ENCODE measurements at regions not wholly inside any gene's neighbourhood (a gene's known extent, or its start where the extent isn't known, plus 50 kb on each side); places are given as distances from the start of the nearest gene placed in this dataset.

DNA sequence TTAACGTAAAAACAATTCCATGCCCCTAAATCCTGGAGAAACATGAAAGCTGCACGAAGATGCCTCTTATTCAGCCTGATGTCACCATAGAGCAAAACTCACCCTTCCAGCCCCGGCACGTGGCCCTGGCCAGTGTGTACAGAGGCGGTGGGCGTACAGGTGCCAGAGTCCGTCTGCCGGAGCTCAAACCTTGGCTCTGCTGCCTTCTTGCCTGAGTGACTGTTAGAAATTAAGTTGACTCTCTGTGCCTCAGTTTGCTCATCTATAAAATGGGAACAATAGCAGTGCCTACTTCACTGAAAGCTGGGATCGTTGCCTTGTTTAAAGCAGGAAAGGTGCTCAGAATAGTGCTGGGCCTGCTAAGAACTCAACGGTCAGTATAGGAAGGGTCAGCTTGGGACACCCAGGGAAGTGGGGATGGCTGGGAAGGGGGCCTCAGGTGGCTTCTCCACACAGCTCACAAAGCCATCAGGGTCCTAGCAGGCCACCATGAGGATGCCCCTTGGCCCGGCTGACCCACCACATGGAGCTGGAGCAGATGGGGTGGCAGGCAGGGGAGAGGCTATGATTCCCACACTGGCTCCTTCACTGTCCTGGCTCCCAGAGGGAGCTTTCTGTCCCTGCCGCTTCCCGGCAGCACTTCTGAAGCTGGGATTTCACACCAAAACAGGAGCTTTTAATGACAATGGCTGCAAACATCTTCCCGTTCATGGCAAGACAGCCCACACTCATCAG, 237.2 kb downstream of the NPHP4 start (continued):
- TF ChIP-seq, protein P1, sequence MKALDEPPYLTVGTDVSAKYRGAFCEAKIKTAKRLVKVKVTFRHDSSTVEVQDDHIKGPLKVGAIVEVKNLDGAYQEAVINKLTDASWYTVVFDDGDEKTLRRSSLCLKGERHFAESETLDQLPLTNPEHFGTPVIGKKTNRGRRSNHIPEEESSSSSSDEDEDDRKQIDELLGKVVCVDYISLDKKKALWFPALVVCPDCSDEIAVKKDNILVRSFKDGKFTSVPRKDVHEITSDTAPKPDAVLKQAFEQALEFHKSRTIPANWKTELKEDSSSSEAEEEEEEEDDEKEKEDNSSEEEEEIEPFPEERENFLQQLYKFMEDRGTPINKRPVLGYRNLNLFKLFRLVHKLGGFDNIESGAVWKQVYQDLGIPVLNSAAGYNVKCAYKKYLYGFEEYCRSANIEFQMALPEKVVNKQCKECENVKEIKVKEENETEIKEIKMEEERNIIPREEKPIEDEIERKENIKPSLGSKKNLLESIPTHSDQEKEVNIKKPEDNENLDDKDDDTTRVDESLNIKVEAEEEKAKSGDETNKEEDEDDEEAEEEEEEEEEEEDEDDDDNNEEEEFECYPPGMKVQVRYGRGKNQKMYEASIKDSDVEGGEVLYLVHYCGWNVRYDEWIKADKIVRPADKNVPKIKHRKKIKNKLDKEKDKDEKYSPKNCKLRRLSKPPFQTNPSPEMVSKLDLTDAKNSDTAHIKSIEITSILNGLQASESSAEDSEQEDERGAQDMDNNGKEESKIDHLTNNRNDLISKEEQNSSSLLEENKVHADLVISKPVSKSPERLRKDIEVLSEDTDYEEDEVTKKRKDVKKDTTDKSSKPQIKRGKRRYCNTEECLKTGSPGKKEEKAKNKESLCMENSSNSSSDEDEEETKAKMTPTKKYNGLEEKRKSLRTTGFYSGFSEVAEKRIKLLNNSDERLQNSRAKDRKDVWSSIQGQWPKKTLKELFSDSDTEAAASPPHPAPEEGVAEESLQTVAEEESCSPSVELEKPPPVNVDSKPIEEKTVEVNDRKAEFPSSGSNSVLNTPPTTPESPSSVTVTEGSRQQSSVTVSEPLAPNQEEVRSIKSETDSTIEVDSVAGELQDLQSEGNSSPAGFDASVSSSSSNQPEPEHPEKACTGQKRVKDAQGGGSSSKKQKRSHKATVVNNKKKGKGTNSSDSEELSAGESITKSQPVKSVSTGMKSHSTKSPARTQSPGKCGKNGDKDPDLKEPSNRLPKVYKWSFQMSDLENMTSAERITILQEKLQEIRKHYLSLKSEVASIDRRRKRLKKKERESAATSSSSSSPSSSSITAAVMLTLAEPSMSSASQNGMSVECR (CRISPR knock-in tag; IDR thresholded peaks at IDR 0.05; ENCODE audit: borderline replicate concordance): no peak
- no peak for TF ChIP-seq ZNF138 (CRISPR knock-in tag; conservative IDR thresholded peaks at IDR 0.05)
- TF ChIP-seq, protein P2, sequence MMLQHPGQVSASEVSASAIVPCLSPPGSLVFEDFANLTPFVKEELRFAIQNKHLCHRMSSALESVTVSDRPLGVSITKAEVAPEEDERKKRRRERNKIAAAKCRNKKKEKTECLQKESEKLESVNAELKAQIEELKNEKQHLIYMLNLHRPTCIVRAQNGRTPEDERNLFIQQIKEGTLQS (CRISPR knock-in tag; conservative IDR thresholded peaks at IDR 0.05): no peak
- TF ChIP-seq, protein P3, sequence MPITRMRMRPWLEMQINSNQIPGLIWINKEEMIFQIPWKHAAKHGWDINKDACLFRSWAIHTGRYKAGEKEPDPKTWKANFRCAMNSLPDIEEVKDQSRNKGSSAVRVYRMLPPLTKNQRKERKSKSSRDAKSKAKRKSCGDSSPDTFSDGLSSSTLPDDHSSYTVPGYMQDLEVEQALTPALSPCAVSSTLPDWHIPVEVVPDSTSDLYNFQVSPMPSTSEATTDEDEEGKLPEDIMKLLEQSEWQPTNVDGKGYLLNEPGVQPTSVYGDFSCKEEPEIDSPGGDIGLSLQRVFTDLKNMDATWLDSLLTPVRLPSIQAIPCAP (CRISPR knock-in tag; IDR thresholded peaks at IDR 0.05): no peak

DNA sequence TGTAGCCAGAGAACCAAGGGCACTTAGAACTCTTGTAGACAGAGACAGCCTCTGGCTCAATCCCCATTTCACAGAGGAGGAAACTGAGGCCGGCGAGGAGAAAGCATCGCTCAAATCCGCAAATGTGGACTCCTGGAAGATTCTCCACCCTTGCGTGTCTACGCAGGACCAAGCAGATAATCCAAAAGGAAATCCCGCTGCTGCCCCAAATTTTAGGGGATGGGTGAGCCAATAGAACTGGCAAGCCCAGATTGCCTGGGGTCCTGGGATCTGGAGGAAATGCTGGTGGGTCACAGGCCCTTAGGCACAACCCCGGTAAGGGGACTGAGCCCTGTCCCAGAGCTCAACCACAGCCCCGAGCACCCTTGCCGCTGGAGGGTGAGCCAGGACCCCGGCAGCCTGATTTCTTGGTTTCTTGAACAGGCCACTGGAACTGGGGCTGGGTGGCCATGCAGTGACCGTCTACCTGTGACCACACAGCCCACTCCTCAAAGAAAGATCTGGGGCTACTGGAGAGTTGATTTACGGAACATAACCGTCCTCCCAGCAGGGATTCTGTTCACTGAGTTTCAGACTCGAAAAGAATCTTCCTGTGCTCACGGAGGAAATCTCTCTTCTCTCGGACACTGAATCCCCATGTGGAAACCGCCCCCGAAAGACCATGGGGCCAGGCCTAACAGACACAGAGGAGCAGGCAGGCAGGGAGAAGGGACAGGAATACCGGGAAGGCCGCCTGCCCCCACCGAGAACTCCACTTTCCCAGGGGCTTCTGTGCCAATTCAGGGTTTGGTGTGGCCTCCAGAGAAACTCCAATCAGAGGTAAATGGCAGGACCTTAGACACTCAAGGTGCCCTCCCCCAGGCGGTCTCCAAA, 238.4 kb downstream of the NPHP4 start:
- ChIA-PET POLR2A (no interaction called here), CTCF (interaction anchor here (0.8 to 2.1 kb wide), 2 partner anchors 8 to 78 kb away, joined by 3 to 21 read pairs; no protein-coding TSS in a partner anchor)
- Mint-ChIP-seq H3K4me1 (peaks cover 39% of the 10 kb centered on the region), H3K4me3 (no peak overlapping the region), H3K27me3 (ENCODE audit: low read depth) (peaks cover 3% of the 10 kb centered on the region; the same call in 1 of the 2 replicates), H3K36me3 (no peaks in the 10 kb centered on the region), H3K27ac (no peak overlapping the region; the same call in 1 of the 2 replicates), H3K9me3 (no peaks in the 10 kb centered on the region)
- TF ChIP-seq, protein P4, sequence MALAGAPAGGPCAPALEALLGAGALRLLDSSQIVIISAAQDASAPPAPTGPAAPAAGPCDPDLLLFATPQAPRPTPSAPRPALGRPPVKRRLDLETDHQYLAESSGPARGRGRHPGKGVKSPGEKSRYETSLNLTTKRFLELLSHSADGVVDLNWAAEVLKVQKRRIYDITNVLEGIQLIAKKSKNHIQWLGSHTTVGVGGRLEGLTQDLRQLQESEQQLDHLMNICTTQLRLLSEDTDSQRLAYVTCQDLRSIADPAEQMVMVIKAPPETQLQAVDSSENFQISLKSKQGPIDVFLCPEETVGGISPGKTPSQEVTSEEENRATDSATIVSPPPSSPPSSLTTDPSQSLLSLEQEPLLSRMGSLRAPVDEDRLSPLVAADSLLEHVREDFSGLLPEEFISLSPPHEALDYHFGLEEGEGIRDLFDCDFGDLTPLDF (CRISPR knock-in tag; IDR thresholded peaks at IDR 0.05): no peak
- TF ChIP-seq, protein P5, sequence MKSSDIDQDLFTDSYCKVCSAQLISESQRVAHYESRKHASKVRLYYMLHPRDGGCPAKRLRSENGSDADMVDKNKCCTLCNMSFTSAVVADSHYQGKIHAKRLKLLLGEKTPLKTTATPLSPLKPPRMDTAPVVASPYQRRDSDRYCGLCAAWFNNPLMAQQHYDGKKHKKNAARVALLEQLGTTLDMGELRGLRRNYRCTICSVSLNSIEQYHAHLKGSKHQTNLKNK (CRISPR knock-in tag; IDR thresholded peaks at IDR 0.05): no peak
- TF ChIP-seq NFE2L1 (CRISPR knock-in tag; IDR thresholded peaks at IDR 0.05) (no peak), SP1 (CRISPR knock-in tag; conservative IDR thresholded peaks at IDR 0.05) (no peak), JUN (CRISPR knock-in tag; IDR thresholded peaks at IDR 0.05) (no peak), ZBTB21 (CRISPR knock-in tag; IDR thresholded peaks at IDR 0.05; ENCODE audit: borderline replicate concordance) (no peak), ZNF121 (CRISPR knock-in tag; IDR thresholded peaks at IDR 0.05) (no peak)
- TF ChIP-seq, protein P6, sequence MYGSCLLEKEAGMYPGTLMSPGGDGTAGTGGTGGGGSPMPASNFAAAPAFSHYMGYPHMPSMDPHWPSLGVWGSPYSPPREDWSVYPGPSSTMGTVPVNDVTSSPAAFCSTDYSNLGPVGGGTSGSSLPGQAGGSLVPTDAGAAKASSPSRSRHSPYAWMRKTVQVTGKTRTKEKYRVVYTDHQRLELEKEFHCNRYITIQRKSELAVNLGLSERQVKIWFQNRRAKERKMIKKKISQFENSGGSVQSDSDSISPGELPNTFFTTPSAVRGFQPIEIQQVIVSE (CRISPR knock-in tag; IDR thresholded peaks at IDR 0.05; ENCODE audit: borderline replicate concordance): no peak
- TF ChIP-seq, protein P7, sequence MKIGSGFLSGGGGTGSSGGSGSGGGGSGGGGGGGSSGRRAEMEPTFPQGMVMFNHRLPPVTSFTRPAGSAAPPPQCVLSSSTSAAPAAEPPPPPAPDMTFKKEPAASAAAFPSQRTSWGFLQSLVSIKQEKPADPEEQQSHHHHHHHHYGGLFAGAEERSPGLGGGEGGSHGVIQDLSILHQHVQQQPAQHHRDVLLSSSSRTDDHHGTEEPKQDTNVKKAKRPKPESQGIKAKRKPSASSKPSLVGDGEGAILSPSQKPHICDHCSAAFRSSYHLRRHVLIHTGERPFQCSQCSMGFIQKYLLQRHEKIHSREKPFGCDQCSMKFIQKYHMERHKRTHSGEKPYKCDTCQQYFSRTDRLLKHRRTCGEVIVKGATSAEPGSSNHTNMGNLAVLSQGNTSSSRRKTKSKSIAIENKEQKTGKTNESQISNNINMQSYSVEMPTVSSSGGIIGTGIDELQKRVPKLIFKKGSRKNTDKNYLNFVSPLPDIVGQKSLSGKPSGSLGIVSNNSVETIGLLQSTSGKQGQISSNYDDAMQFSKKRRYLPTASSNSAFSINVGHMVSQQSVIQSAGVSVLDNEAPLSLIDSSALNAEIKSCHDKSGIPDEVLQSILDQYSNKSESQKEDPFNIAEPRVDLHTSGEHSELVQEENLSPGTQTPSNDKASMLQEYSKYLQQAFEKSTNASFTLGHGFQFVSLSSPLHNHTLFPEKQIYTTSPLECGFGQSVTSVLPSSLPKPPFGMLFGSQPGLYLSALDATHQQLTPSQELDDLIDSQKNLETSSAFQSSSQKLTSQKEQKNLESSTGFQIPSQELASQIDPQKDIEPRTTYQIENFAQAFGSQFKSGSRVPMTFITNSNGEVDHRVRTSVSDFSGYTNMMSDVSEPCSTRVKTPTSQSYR (CRISPR knock-in tag; IDR thresholded peaks at IDR 0.05): no peak
- TF ChIP-seq, protein P8, sequence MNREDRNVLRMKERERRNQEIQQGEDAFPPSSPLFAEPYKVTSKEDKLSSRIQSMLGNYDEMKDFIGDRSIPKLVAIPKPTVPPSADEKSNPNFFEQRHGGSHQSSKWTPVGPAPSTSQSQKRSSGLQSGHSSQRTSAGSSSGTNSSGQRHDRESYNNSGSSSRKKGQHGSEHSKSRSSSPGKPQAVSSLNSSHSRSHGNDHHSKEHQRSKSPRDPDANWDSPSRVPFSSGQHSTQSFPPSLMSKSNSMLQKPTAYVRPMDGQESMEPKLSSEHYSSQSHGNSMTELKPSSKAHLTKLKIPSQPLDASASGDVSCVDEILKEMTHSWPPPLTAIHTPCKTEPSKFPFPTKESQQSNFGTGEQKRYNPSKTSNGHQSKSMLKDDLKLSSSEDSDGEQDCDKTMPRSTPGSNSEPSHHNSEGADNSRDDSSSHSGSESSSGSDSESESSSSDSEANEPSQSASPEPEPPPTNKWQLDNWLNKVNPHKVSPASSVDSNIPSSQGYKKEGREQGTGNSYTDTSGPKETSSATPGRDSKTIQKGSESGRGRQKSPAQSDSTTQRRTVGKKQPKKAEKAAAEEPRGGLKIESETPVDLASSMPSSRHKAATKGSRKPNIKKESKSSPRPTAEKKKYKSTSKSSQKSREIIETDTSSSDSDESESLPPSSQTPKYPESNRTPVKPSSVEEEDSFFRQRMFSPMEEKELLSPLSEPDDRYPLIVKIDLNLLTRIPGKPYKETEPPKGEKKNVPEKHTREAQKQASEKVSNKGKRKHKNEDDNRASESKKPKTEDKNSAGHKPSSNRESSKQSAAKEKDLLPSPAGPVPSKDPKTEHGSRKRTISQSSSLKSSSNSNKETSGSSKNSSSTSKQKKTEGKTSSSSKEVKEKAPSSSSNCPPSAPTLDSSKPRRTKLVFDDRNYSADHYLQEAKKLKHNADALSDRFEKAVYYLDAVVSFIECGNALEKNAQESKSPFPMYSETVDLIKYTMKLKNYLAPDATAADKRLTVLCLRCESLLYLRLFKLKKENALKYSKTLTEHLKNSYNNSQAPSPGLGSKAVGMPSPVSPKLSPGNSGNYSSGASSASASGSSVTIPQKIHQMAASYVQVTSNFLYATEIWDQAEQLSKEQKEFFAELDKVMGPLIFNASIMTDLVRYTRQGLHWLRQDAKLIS (CRISPR knock-in tag; IDR thresholded peaks at IDR 0.05; ENCODE audit: borderline replicate concordance): no peak
- DNase-seq (ENCODE audit: low spot score) (no peak), ATAC-seq (no peak)

Data from WTC11 (cell line).